HG03432 (cell line): ENCODE measurements at regions not wholly inside any gene's neighbourhood (a gene's known extent, or its start where the extent isn't known, plus 50 kb on each side); places are given as distances from the start of the nearest gene placed in this dataset.
"Not testable (repeated sequence)": the region's sequence is repeated elsewhere in the genome, so short reads cannot be mapped to it uniquely, and the experiment has no call there.

Experiments used
- ATAC-seq: cut with Tn5 transposase; IDR thresholded peaks from one replicate; pipeline ENCODE4 v1.9.1; 2021; ENCODE audit warnings: mild to moderate bottlenecking, moderate library complexity; ENCODE audit not compliant: unreplicated experiment

DNA sequence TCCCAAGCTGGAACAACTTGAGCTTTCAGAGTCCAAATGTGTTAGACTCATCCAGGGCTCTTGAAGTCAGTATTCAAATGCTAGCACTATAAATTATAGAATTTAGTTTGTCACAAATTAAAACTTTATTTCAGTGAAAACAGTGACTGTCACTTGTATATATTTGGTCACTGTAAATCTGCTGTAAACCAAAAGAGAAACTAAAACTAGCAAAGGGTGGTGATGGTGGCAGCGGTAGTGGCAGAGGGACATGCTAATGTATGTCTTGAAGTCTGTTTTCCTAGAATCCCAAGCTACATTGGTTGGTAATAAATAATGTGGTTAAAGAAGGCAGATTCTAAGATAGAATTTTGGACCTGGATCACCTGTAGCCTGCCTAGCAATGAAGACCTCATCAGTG is 140.4 kb upstream of the CENPW start:
- peak; percentile 42 for ATAC-seq

DNA sequence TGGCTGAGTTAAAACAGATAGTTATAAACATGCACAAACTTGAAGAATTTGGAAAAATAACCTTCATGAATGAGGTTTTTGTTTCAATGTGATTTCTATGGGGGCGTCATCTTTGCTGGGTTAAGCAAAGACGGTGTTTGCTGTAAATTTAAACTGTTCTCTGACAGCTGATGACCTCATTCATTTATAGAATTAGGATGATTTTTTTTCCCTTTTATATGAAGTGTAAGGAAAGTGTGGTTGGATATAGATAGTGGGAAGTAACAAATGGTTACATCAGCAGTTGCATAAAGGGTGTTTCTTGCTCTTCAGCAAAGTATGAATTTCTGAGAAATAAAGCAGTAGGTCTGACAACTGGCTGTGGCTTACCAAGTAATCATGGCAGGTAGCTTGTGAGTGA is 137.2 kb upstream of the CENPW start:
- no peak for ATAC-seq

DNA sequence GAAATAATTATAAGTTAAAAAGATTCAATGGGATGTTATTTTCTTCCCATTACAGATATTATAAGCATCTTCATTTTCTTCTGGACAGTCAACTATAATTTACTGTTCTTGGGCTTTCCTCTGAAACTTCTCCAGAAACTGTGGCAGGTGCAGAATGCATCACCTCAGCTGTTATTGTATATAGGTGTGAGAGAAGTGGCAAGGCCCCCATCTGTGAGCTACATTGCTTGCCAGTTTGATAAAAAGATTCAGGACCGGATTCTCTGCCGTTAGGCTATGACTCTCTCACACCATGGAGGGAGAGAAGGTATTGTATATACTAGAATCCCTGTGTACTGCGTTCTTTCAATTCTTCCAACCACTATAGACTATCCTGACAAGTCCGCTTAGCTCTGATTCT is 135.8 kb upstream of the CENPW start:
- no peak for ATAC-seq

DNA sequence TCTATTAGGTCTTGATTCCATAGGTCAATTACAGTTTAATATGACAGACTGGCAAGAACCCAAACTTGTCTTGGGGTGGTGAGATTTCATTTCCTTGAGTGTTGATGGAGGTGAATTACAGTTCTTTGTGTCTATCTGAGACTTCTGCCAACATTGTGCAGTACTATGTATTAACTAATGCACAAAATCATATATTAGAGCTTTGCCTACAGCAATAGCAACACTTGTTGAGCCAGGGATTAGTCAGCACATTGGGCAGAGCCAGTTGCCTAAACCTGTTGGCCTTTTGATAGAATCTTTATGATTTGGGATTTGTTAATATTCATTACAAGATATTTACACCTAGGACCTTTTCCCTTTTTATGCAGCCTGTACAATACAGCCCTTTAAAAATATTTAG is 135.3 kb upstream of the CENPW start:
- no peak for ATAC-seq

DNA sequence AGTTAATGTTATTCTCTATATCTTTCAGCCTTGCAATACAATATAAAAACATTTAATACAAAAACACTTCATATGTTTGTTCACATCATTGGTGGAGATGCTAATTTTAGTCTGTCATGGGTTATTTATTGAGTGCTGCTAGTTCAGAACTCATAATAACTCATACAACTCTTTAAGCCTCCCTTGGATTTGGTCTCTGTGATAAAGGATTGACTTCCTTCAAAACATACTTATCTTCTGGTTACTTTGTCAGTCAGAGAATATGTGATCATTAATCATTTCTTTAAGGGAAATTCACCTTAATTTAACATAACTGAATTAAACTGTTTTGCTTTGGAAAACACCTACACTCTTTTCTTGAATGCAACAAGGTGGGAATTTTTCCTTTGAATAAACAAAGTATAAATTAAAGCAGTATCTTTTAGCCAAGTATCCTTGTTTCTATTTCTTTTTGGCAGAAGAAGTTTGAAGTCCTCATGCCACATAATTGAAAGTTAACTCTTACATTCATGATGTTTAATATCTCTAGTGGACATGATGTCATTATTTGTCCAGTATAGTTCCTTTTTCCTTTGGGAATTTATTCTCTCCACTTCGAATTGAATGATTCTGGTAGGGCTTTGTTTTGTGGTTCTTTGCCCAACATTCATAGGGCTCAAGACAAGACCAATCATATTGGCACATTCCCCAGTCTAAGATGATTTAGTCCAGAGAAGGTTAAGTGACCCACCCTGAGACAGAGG is 133.2 kb upstream of the CENPW start:
- no peak for ATAC-seq

DNA sequence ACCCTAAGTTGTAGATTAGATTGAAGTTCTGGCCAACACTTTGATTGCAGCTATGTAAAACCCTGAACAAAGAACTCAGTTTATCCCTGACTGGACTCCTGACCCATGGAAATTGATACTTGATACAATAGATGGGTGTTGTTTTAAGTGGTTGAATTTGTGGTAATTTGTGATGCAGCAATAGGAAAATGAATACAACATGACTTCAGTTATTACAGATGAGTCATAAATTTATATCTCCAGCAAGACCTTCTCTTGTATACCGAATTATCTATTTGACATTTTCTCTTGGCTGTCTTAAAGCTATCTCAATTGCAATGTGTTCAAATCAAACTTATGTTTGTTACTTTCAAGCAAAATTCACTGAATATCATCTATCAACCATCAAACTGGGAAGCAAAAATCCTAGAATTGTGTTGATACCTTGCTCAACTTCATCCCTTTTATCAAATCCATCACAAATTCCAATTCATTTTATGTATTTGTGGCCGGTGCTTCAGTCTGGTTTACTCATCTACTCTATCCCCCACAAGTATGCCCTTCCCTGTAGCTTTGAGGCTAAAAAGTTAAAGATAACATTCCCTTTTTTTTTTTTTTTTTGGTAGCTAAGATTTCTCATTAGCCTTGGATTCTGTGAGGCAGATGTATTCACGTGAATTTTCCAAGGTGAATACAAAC is 129.4 kb upstream of the CENPW start:
- ATAC-seq = no peak

DNA sequence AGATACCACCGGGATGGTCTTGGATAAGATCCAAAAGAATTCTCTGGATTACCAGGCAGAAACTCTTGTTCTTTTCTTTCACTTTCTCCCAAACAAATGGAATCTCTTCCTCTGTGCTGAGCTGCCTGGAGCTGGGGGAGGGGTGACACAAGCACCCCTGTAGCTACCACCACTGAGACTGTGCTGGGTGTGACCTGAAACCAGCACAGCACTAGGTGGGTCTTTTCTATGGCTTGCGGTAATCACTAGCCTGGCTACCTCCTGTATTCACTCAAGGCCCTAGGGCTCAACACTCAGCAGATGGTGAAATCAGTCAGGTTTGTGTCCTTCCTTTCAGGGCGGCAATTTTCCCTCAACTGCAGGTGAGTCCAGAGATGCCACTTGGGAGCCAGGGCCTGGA is 122.4 kb upstream of the CENPW start:
- ATAC-seq = no peak

DNA sequence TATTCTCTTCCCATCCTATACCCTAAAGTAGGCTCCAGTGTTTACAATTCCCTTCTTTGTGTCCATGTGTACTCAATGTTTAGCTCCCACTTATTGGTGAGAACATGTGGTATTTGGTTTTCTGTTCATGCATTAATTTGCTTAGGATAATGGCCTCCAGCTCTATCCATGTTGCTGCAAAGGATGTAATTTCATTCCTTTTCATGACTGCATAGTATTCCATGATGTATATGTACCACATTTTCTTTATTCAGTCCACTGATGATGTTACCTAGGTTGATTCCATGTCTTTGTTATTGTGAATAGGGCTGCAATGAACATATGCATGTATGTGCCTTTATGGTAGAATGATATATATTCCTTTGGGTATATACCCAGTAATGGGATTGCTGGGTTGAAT is 119.0 kb upstream of the CENPW start:
- ATAC-seq = not testable (repeated sequence)

DNA sequence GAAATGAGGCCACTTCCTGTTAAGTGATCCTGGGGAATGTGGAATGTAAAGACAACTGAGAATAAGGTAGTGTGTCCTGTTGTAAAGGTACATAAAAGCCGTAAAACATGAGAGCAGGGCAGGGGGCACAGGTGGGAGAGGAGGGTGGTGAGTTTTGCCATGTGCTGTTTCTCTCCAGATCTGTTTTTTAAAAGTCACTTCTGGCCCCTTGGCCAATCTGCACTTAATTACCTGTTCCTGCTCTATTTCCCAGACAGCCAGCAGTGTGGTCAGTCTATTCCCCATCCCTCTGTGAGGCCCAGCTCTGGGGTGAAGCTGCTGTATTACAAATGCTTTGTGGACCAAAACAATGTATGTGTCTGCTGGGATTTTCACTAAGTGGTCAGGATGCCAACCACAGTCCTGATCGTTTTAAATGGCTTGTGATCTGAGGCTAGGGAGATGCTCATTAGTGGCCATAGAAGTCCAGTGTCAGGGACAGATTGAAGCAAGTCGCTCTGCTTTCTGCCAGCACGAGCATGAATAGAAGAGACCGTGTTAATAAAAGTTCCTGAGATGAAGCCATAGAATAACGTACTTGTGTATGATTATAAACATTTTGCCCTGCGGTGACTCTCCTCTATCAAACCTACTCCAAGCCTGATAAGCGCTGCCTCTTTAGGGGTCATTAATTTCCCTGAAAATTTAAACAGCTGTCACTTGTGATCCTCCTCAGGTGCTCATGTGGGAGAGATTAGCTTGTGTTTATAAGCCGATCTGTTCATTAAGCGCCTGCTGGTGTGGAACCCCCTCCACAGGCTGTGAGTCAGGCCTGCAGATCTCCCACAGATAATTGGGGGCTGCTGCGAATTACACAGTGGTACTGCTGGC is 111.8 kb upstream of the CENPW start:
- ATAC-seq = no peak

DNA sequence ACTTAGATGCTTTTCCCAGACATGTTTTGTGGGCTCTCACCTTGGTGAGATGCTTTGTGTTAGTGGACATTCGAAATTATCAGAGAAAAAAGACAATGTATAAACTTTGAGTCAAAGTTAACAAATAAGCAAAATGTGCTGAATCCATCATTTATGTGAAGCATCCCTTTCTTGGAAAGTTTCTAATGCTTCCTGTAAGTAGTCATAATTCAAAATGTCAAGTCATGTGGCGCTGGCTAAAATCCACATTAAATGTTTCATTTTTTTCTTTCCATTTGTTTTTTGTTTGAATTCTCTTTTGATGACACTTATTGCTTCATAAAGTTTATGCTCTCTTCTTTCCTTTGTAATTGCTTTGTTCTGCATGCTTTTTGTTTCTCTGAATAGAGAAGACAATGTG is 107.2 kb upstream of the CENPW start:
- no peak for ATAC-seq

DNA sequence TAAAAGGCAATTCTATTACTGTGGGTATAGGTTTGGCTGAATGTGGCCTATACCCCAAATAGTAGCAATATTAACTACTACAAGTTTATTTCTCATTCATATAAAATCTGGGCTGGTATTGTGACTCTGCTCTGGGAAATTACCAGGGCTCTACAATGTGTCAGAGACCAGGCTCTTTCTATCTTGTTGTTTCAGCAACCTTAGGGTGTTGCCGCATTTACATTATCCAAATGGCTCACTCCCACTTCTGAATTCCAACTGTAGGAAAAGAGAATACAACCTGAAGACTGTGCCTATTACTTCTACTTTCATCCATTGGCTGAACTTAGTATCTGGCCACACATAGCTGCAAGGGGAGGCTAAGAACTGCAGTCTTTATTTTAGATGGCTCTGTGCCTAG is 106.7 kb upstream of the CENPW start:
- no peak for ATAC-seq

DNA sequence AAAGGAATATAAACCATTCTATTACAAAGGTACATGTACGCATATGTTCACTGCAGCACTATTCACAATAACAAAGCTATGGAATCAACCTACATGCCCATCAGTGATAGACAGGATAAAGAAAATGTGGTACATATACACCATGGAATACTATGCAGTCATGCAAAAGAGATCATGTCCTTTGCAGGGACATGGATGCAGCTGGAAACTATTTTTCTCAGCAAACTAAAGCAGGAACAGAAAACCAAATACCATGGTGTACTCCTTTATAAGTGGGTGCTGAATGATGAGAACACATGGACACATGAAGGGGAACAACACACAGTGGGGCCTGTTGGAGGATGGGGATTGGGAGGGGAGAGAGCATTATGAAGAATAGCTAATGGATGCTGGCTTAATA is 104.6 kb upstream of the CENPW start:
- no peak for ATAC-seq

DNA sequence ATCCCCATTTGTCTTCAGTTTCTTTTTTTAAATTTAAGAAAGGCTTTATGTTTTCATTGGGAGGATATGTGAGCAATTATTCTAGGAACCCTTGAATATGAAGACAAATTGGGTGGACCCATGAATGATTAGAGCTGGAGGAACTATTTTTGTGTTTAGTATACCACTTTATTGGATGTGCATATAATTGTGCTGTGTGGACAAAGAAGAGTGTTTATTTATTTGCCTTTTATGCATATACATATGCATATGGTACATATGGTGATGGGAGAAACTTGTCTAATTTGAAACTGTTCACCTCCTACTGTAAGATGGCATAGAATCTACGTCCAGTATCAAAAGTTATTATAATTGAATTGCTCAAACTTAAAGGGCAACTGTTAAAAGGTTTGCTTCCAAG is 94.8 kb upstream of the CENPW start:
- no peak for ATAC-seq

DNA sequence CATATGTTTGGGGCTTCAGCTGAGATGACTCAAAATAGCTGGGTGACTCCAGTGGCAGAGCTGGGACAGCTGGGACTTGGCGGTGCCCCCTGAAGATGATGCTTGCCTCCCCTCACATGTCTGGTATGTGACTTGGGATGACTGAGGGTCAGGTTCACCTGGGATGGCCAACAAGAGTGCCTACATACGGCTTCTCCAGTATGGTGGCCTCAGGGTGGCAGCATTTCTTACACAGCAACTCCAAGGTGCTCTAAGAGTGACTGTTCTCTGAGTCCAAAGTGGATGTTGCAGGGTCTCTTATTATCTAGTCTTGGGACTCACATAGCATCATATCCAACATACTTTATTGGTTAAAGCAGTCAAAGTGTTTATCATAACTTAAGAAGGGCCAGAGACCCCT is 87.8 kb upstream of the CENPW start:
- no peak for ATAC-seq

DNA sequence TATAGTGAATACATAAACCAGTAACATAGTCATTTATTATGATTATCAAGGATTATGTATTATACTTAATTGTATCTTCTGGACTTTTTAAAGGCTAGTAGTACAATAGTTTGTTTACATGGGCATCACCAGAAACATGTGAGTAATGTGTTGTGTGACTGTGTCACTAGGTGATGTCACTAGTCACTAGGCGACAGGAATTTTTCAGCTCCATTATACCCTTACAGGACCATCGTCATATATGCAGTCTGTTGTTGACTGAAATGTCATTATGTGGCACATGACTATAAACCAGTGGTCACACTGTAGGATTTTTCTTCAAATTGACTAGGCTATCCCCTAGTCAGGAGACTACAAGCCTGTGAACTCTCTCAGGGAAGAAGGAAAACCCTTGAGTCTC is 86.5 kb upstream of the CENPW start:
- no peak for ATAC-seq

DNA sequence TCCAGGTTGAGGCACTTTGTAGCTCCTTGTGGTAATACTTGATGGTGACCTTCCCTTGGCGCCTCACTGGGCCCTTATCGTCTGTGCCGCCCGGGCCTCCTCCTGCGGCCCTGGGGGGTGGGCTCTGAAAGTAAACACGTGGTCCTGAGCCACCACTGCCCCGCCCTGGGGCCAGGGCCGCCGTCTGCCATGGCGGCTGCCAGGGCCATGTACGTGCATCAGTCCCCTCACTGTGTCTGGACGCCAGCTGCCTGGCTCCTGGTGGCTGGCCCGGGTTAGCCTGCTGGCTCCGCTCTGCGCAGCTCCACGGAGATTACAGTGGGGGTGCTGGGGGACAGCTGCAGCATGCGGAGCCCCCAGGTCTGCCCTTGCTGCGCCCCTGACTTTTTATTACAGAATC is 81.8 kb upstream of the CENPW start:
- no peak for ATAC-seq

DNA sequence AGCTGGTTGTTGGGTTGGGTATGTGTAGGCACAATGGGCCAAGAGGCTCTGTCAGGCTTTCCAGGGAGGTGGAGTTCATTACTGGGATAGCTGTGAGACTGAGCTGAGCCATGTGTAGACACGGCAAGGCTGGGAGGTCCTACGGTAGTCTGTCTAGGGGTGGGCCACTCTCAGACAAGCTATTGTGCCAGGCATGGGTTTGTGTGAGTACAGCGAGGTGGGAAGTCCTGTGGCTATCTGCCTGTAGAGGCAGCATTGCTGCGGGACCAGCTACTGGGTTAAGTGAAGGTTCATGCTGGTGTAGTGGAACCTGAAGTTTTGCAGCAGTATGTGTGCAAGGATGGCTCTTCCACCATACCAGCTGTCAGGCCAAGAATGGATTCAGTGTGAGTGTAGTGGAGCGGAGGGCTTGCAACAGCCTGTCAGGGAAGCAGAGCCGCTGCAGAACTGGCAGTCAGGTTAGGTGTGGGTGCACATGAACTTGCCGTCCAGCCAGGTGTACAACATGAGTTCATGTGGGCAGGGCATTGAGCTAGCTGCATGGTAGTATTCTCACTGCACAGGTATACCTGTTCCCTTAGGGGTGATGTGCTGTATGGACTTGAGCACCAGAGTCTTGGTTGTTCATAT is 78.0 kb upstream of the CENPW start:
- no peak for ATAC-seq

DNA sequence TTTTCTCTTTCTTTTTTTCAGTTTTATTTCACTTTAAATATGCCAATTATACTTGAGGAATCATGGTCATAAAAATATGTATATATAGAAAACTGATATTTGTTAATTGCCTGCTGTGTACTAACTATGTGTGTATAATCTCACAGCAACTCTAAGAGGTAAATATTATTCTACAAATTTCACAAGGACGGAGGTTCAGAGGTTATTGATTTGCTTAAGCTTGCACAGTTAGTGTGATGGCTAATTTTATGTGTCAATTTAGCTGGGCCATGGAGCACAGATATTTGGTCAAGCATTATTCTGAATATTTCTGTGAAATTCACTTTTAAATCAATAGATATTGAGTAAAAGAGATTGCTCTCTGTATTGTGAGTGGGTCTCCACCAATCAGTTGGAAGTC is 75.7 kb upstream of the CENPW start:
- ATAC-seq = no peak

DNA sequence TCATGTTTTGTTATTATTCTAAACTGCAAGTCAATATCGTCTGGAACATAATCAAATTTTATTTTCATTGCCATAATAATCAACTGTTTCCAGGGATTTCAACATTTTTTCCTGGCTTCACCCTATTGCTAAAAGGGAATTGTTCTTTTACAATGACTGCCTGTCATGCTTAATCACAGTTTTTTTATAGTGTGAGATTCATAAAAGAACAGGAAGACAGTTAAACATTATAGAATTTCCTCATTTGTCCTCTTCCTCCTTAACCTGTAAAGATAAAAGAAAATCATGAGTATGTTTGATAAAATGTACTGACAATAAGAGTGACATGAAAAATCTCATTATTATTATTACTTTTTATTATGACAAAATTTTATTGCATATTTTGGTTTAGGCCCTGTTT is 73.3 kb upstream of the CENPW start:
- ATAC-seq = no peak

DNA sequence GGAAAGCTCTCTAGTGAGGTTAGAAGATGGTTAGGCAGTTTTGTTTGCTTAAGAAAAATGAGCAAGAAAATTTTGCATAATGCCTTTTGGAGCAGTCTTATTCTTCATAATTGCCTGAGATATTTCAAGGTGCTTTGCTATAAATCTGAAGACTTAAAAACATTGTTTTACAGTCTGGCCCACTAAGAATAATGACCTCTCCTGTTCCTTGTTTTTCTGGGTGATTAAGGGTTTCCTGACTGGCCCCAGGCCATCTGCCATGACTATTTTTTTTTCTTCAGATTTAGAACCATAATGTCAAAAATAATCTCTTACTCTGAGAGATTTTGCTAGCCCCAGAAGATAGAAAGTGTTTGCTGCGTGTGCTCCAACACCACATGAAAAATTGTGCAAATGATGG is 72.3 kb upstream of the CENPW start:
- ATAC-seq = peak; percentile 21

DNA sequence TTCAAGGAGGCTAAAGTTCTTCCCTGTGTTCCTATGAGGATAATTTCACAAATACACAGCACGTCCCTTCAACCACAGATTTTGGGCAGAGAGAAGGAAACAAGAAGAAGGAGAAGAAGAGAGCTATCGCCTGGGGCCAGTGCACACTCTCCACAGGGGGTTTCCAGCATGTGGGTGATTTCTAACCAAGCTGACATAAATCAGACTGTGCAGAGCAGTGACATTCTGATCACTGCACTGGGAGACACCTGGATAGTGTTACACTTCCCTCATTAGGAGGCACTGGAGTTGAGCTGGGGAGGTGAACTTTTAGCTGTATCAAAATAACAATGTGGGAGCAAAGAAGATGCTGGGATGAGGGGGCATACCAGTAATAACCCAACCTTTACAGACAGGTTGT is 71.8 kb upstream of the CENPW start:
- ATAC-seq = peak; percentile 94
